K562 (cell line): ENCODE measurements at regions not wholly inside any gene's neighbourhood (a gene's known extent, or its start where the extent isn't known, plus 50 kb on each side); places are given as distances from the start of the nearest gene placed in this dataset.

Experiments used
- CGGBP1 ChIP-seq: fragments of 250-450 bp; sonication (Bioruptor Pico); IDR thresholded peaks from 2 replicates; pipeline ENCODE4 v1.9.0; 2021; ENCODE audit warnings: mild to moderate bottlenecking
- CHCHD3 ChIP-seq: fragments of 250-450 bp; sonication (Bioruptor Pico); IDR thresholded peaks from 2 replicates; pipeline ENCODE4 v2.1.2; 2022; ENCODE audit warnings: mild to moderate bottlenecking
- HMGXB4 ChIP-seq: sonication (generic); formaldehyde crosslinking; IDR thresholded peaks from 2 replicates; pipeline ENCODE4 v1.8.1; 2023; ENCODE audit warnings: mild to moderate bottlenecking, missing genetic modification reagents
- MYBL2 ChIP-seq, 2 experiments: fragments of 450-650 bp in 1 of 2; sonication (generic) in 1 of 2; formaldehyde crosslinking in 1 of 2; IDR thresholded peaks; 2 replicates each; pipeline versions ENCODE4 v1.6.1 to v1.8.1; 2017 to 2022; ENCODE audit warnings: borderline replicate concordance in 1 of 2, inconsistent platforms in 1 of 2, low read depth in 1 of 2, mild to moderate bottlenecking in 1 of 2, missing genetic modification reagents in 1 of 2, moderate library complexity in 1 of 2
- PURB ChIP-seq: sonication (generic); formaldehyde crosslinking; IDR thresholded peaks from 2 replicates; pipeline ENCODE4 v1.9.0; 2021; ENCODE audit warnings: low read depth, mild to moderate bottlenecking, missing genetic modification reagents
- SMAD2 ChIP-seq: fragments of 150-350 bp; IDR thresholded peaks from 2 replicates; pipeline ENCODE4 v1.6.1; 2014; ENCODE audit warnings: low read depth, mild to moderate bottlenecking, low read length
- TCF7 ChIP-seq: sonication (generic); IDR thresholded peaks from 2 replicates; pipeline ENCODE4 v1.6.1; 2016; ENCODE audit warnings: antibody characterized with exemption, borderline replicate concordance
- ZNF121 ChIP-seq: sonication (generic); formaldehyde crosslinking; conservative IDR thresholded peaks from 2 replicates; pipeline ENCODE4 v1.8.0; 2022; ENCODE audit warnings: missing genetic modification reagents
- ZNF449 ChIP-seq: fragments of 250-450 bp; sonication (Bioruptor Pico); IDR thresholded peaks from 2 replicates; pipeline ENCODE4 v1.8.0; 2022; ENCODE audit warnings: moderate library complexity, mild to moderate bottlenecking, inconsistent platforms
- ZNF511 ChIP-seq: sonication (generic); formaldehyde crosslinking; IDR thresholded peaks from 2 replicates; pipeline ENCODE4 v1.8.0; 2022; ENCODE audit warnings: mild to moderate bottlenecking, missing genetic modification reagents

GRCh38 chr3:4061195-4061594, 242.0 kb upstream of the SETMAR start (continued):
- TF ChIP-seq MYBL2 (IDR thresholded peaks at IDR 0.05; ENCODE audit: low read depth) (no peak), MYBL2 (CRISPR knock-in tag; IDR thresholded peaks at IDR 0.05; ENCODE audit: borderline replicate concordance) (no peak), TCF7 (no peak), ZNF449 (no peak), ZNF121 (no peak), PURB (CRISPR knock-in tag) (no peak), ZNF511 (CRISPR knock-in tag) (no peak), SMAD2 (no peak), CHCHD3 (no peak), CGGBP1 (CRISPR knock-in tag) (no peak), HMGXB4 (CRISPR knock-in tag) (no peak)
